CD14-positive monocyte (primary cell): ENCODE measurements at regions not wholly inside any gene's neighbourhood (a gene's known extent, or its start where the extent isn't known, plus 50 kb on each side); places are given as distances from the start of the nearest gene placed in this dataset.

Experiments used
- DNase-seq, 3 donors: peaks; one replicate each; pipeline ENCODE4 v3.0.0-alpha.2; 2011 to 2022
- H2AFZ ChIP-seq: 2 replicates; pipeline ENCODE4 v1.6.0; 2012; ENCODE audit warnings: mild to moderate bottlenecking, low read depth, low read length, inconsistent platforms; ENCODE audit not compliant: insufficient read depth, poor library complexity, severe bottlenecking
- H3K27ac ChIP-seq, 2 donors: 1 replicate in 1 of 2; 2 replicates in 1 of 2; pipeline ENCODE4 v1.5.1; 2012 to 2013; ENCODE audit warnings: low read length in 2 of 2, control low read depth in 1 of 2, inconsistent platforms in 1 of 2, low read depth in 1 of 2, mild to moderate bottlenecking in 1 of 2
- H3K27me3 ChIP-seq, 2 donors: one replicate each; pipeline versions ENCODE4 v1.6.0 to v1.6.1; 2011 to 2013; ENCODE audit warnings: low read length in 2 of 2; ENCODE audit not compliant: control insufficient read depth in 2 of 2, insufficient read depth in 2 of 2
- H3K36me3 ChIP-seq, 2 donors: replicated peaks in 1 of 2; 1 replicate in 1 of 2; 2 replicates in 1 of 2; pipeline versions ENCODE4 v1.5.1 to v1.6.1; 2012 to 2013; ENCODE audit warnings: low read length in 2 of 2, control low read depth in 1 of 2, inconsistent platforms in 1 of 2, mild to moderate bottlenecking in 1 of 2; ENCODE audit not compliant: insufficient read depth in 2 of 2, control insufficient read depth in 1 of 2
- H3K4me1 ChIP-seq, 2 donors: 1 replicate in 1 of 2; 2 replicates in 1 of 2; pipeline versions ENCODE4 v1.5.1 to v1.6.1; 2012 to 2013; ENCODE audit warnings: low read length in 2 of 2, control low read depth in 1 of 2, inconsistent platforms in 1 of 2, mild to moderate bottlenecking in 1 of 2, moderate library complexity in 1 of 2; ENCODE audit not compliant: insufficient read depth in 2 of 2, control insufficient read depth in 1 of 2
- H3K4me2 ChIP-seq: replicated peaks from 2 replicates; pipeline ENCODE3; 2012; ENCODE audit warnings: low read length, moderate library complexity, mild to moderate bottlenecking; ENCODE audit not compliant: poor library complexity, severe bottlenecking; ENCODE audit errors: extremely low read depth
- H3K4me3 ChIP-seq, 3 experiments: fragments of 200-600 bp in 1 of 3; sonication (generic) in 1 of 3; replicated peaks in 1 of 3; 1 replicate in 2 of 3; 2 replicates in 1 of 3; pipeline ENCODE4 v1.5.1; 2011 to 2013; ENCODE audit warnings: low read length in 3 of 3, mild to moderate bottlenecking in 3 of 3, control low read depth in 2 of 3, low read depth in 2 of 3, inconsistent platforms in 1 of 3, moderate library complexity in 1 of 3
- H3K79me2 ChIP-seq: 2 replicates; pipeline ENCODE4 v1.6.0; 2012; ENCODE audit warnings: mild to moderate bottlenecking, control low read depth, inconsistent platforms, low read length, moderate library complexity; ENCODE audit not compliant: insufficient read depth
- H3K9ac ChIP-seq: 2 replicates; pipeline ENCODE4 v1.6.0; 2017; ENCODE audit warnings: low read length, mild to moderate bottlenecking; ENCODE audit not compliant: insufficient read depth, poor library complexity, severe bottlenecking
- H3K9me3 ChIP-seq, 2 donors: replicated peaks in 1 of 2; 1 replicate in 1 of 2; 2 replicates in 1 of 2; pipeline versions ENCODE4 v1.5.1 to v1.6.1; 2012 to 2013; ENCODE audit warnings: low read length in 2 of 2, control low read depth in 1 of 2; ENCODE audit not compliant: control insufficient read depth in 1 of 2, insufficient read depth in 1 of 2
- H4K20me1 ChIP-seq: 2 replicates; pipeline ENCODE4 v1.6.0; 2012; ENCODE audit warnings: mild to moderate bottlenecking, low read length, control low read depth, moderate library complexity; ENCODE audit not compliant: insufficient read depth
- H3K27ac Mint-ChIP-seq, 7 donors: one replicate each; pipeline ENCODE4 v1.8.0; 2020; ENCODE audit warnings: mild to moderate bottlenecking in 7 of 7, mixed read lengths in 7 of 7, moderate library complexity in 6 of 7, inconsistent platforms in 2 of 7
- H3K27me3 Mint-ChIP-seq, 3 donors: one replicate each; pipeline ENCODE4 v1.8.0; 2021 to 2022; ENCODE audit warnings: low read depth in 3 of 3, mild to moderate bottlenecking in 3 of 3, mixed read lengths in 3 of 3, moderate library complexity in 3 of 3, inconsistent platforms in 1 of 3
- H3K36me3 Mint-ChIP-seq, 2 donors: one replicate each; pipeline ENCODE4 v1.8.0; 2020; ENCODE audit warnings: mixed read lengths in 2 of 2, inconsistent platforms in 1 of 2, mild to moderate bottlenecking in 1 of 2
- H3K4me1 Mint-ChIP-seq: one replicate; pipeline ENCODE4 v1.8.0; 2020; ENCODE audit warnings: mild to moderate bottlenecking, mixed read lengths
- H3K4me3 Mint-ChIP-seq, 2 donors: one replicate each; pipeline ENCODE4 v1.8.0; 2020; ENCODE audit warnings: mild to moderate bottlenecking in 2 of 2, mixed read lengths in 2 of 2, moderate library complexity in 1 of 2
- H3K9me3 Mint-ChIP-seq, 7 donors: one replicate each; pipeline ENCODE4 v1.8.0; 2020 to 2022; ENCODE audit warnings: mixed read lengths in 7 of 7, mild to moderate bottlenecking in 6 of 7, moderate library complexity in 6 of 7, inconsistent platforms in 2 of 7
- CTCF ChIP-seq: fragments of 200-600 bp; IDR thresholded peaks from one replicate; pipeline ENCODE4 v1.8.0; 2022; ENCODE audit warnings: antibody characterized with exemption, mild to moderate bottlenecking
- WGBS: methylation state at CpG from one replicate; pipeline ENCODE4 v1.1.5; 2013; ENCODE audit warnings: missing lambda C conversion rate; ENCODE audit not compliant: insufficient coverage; 5-methylcytosine and 5-hydroxymethylcytosine counted together
- intact Hi-C, 2 donors: fragments of 100-400 bp; cut with micrococcal nuclease; formaldehyde crosslinking; loops; one replicate each; pipeline versions ENCODE4 v1.15.0 to v1.15.1; 2023

GRCh38 chr2:71880287-71880686 is 267.4 kb downstream of the CYP26B1 start:
- Histone ChIP-seq H3K9me3 (peaks cover 9 to 12% of the 10 kb centered on the region in 2 donors), H3K9ac (no peak overlapping the region), H3K4me1 (peaks cover 22 to 27% of the 10 kb centered on the region in 2 donors), H3K27me3 (no peaks in the 10 kb centered on the region), H4K20me1 (no peaks in the 10 kb centered on the region), H3K79me2 (no peaks in the 10 kb centered on the region), H3K4me2 (no peak overlapping the region), H3K36me3 (no peaks in the 10 kb centered on the region), H3K27ac (no peak overlapping the region), H2AFZ (no peak overlapping the region), H3K4me3 (no peak overlapping the region)
- Mint-ChIP-seq H3K4me1 (peaks cover 27% of the 10 kb centered on the region), H3K36me3 (no peaks in the 10 kb centered on the region), H3K4me3 (no peak overlapping the region), H3K27ac (no peak overlapping the region), H3K27me3 (peaks cover 3 to 13% (median 10%) of the 10 kb centered on the region in 3 donors), H3K9me3 (peaks cover 3 to 19% (median 10%) of the 10 kb centered on the region in 7 donors)
- WGBS, result 100% methylated on average over 1 of the region's 3 CpGs
- no peak for TF ChIP-seq CTCF
- no peak for DNase-seq
- intact Hi-C loops, result no loop called here

GRCh38 chr2:71879509-71880184 is 268.0 kb downstream of the CYP26B1 start:
- Mint-ChIP-seq H3K27me3 (peaks cover 1 to 13% (median 12%) of the 10 kb centered on the region in 3 donors), H3K36me3 (no peaks in the 10 kb centered on the region), H3K4me1 (peaks cover 27% of the 10 kb centered on the region), H3K27ac (peak overlapping the region in 1 of 7 donors; percentile 31), H3K9me3 (peaks cover 0 to 15% (median 6%) of the 10 kb centered on the region in 7 donors), H3K4me3 (no peak overlapping the region)
- intact Hi-C loops, result no loop called here
- Histone ChIP-seq H3K4me3 (no peak overlapping the region), H3K27me3 (no peaks in the 10 kb centered on the region), H3K9ac (no peak overlapping the region), H3K79me2 (no peaks in the 10 kb centered on the region), H2AFZ (no peak overlapping the region), H3K4me2 (no peak overlapping the region), H4K20me1 (no peaks in the 10 kb centered on the region), H3K9me3 (peaks cover 3 to 6% of the 10 kb centered on the region in 2 donors), H3K4me1 (peaks cover 22 to 27% of the 10 kb centered on the region in 2 donors), H3K27ac (no peak overlapping the region), H3K36me3 (no peaks in the 10 kb centered on the region)
- TF ChIP-seq CTCF, result no peak
- WGBS, result 76% methylated on average over 5 of the region's 13 CpGs
- no peak for DNase-seq
